Endodermal cell (in vitro differentiated cells): ENCODE measurements at regions not wholly inside any gene's neighbourhood (a gene's known extent, or its start where the extent isn't known, plus 50 kb on each side); places are given as distances from the start of the nearest gene placed in this dataset.

Experiments
- DNase-seq: peaks from one replicate; pipeline ENCODE4 v3.0.0-alpha.2; 2017
- H3K27ac ChIP-seq: 2 replicates; pipeline ENCODE4 v1.5.1; 2013; ENCODE audit warnings: mild to moderate bottlenecking, low read depth, low read length, moderate library complexity
- H3K27me3 ChIP-seq: 2 replicates; pipeline ENCODE4 v1.6.1; 2013; ENCODE audit warnings: mild to moderate bottlenecking, low read length, moderate library complexity; ENCODE audit not compliant: insufficient read depth, control insufficient read depth, poor library complexity, severe bottlenecking
- H3K36me3 ChIP-seq: 2 replicates; pipeline ENCODE4 v1.7.0; 2013; ENCODE audit warnings: mild to moderate bottlenecking, low read length, moderate library complexity; ENCODE audit not compliant: control insufficient read depth, insufficient read depth
- H3K4me1 ChIP-seq: one replicate; pipeline ENCODE4 v1.7.0; 2013; ENCODE audit warnings: low read length; ENCODE audit not compliant: control insufficient read depth, insufficient read depth
- H3K4me3 ChIP-seq: 2 replicates; pipeline ENCODE4 v1.5.1; 2013; ENCODE audit warnings: mild to moderate bottlenecking, low read length, moderate library complexity
- H3K9ac ChIP-seq: 2 replicates; pipeline ENCODE4 v1.6.1; 2013; ENCODE audit warnings: mild to moderate bottlenecking, low read length, moderate library complexity; ENCODE audit not compliant: poor library complexity, severe bottlenecking; ENCODE audit errors: extremely low read depth
- H3K9me3 ChIP-seq: 2 replicates; pipeline ENCODE4 v1.6.1; 2013; ENCODE audit warnings: mild to moderate bottlenecking, low read length, moderate library complexity; ENCODE audit not compliant: control insufficient read depth
- H3K27ac Mint-ChIP-seq: 2 replicates; pipeline ENCODE4 v1.8.0; 2020; ENCODE audit warnings: mixed read lengths
- H3K27me3 Mint-ChIP-seq: 2 replicates; pipeline ENCODE4 v1.8.0; 2021; ENCODE audit warnings: mild to moderate bottlenecking, mixed read lengths; ENCODE audit not compliant: insufficient read depth
- H3K36me3 Mint-ChIP-seq: 2 replicates; pipeline ENCODE4 v1.8.0; 2020; ENCODE audit warnings: low read depth, mixed read lengths
- H3K4me1 Mint-ChIP-seq: 2 replicates; pipeline ENCODE4 v1.8.0; 2020; ENCODE audit warnings: mixed read lengths
- H3K4me3 Mint-ChIP-seq: 2 replicates; pipeline ENCODE4 v1.8.0; 2020; ENCODE audit warnings: mild to moderate bottlenecking, moderate library complexity, mixed read lengths
- H3K9me3 Mint-ChIP-seq: 2 replicates; pipeline ENCODE4 v1.8.0; 2020; ENCODE audit warnings: mild to moderate bottlenecking, mixed read lengths
- CTCF ChIP-seq: fragments of 200-600 bp; sonication (generic); conservative IDR thresholded peaks from 2 replicates; pipeline ENCODE4 v1.5.0; 2021; ENCODE audit warnings: antibody characterized with exemption, mild to moderate bottlenecking
- WGBS, 2 experiments: methylation state at CpG; one replicate each; pipeline versions ENCODE4 v1.1.5 to v1.1.7; 2013; ENCODE audit warnings: missing lambda C conversion rate in 2 of 2, mixed read lengths in 1 of 2; ENCODE audit not compliant: insufficient coverage in 1 of 2, insufficient read length in 1 of 2; 5-methylcytosine and 5-hydroxymethylcytosine counted together

- Mint-ChIP-seq H3K27me3 (no peaks in the 10 kb centered on the region), H3K4me1 (no peaks in the 10 kb centered on the region), H3K36me3 (no peaks in the 10 kb centered on the region), H3K4me3 (no peak overlapping the region), H3K9me3 (no peaks in the 10 kb centered on the region), H3K27ac (no peak overlapping the region)
- Histone ChIP-seq H3K4me3 (no peak overlapping the region), H3K36me3 (no peaks in the 10 kb centered on the region), H3K9me3 (no peaks in the 10 kb centered on the region), H3K4me1 (no peaks in the 10 kb centered on the region), H3K27me3 (no peaks in the 10 kb centered on the region), H3K9ac (no peak overlapping the region), H3K27ac (no peak overlapping the region)
- DNase-seq: no peak
- WGBS, 2 experiments: 88 to 90% methylated on average over 2 of the region's 2 CpGs
- no peak for TF ChIP-seq CTCF
Measured at GRCh38 chr11:30788849-30789248, 202.7 kb upstream of the MPPED2 start.

DNA sequence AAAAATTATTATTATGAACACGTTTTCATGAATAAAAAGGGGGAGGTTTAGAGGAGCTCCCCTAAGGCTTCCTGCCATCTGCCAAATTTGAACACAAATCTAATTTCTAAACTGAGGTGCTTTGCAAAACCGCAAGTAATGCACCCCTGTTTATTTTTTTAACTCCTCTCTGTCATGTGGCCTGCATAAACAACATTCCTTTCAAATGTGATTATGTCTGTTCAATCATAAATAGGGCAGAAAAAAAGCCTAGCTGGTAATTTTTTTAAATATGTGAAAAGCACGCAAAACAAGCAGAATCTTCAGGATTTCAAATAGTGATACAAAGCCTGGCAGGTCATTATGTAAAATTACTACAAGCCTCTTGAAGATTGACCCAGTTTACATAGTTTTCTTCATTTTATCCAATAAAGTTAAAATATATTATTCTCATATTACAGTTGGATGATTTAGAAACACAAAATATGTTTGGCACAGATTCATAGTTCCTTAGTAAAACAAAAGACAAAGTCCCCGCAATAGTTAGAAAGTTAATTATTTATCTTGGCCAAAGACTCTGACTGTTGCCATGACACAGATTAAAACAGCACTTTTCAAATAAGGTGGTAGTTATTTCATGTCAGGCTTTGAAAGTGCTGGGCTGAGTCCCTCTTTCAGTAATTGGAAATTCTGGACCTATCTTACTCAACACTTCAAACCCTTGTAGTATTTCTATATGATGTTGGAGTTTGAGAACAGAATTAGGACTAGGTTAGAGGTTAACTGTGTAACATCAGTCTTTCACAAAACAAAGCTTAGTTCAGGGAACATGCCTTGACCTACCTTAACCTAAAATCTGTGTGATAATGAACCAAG is 200.3 kb upstream of the MPPED2 start:
- Histone ChIP-seq H3K9me3 (no peaks in the 10 kb centered on the region), H3K4me1 (no peaks in the 10 kb centered on the region), H3K36me3 (no peaks in the 10 kb centered on the region), H3K27me3 (no peaks in the 10 kb centered on the region), H3K4me3 (no peak overlapping the region), H3K27ac (no peak overlapping the region), H3K9ac (no peak overlapping the region)
- TF ChIP-seq CTCF: no peak
- WGBS, 2 experiments: 91 to 93% methylated on average over 3 to 4 of the region's 4 CpGs
- H3K4me1 Mint-ChIP-seq: no peaks in the 10 kb centered on the region
- H3K27me3 Mint-ChIP-seq: no peaks in the 10 kb centered on the region
- DNase-seq: no peak
- H3K4me3 Mint-ChIP-seq: no peak overlapping the region
- H3K27ac Mint-ChIP-seq: no peak overlapping the region
- no peaks in the 10 kb centered on the region for H3K36me3 Mint-ChIP-seq
- no peaks in the 10 kb centered on the region for H3K9me3 Mint-ChIP-seq

DNA sequence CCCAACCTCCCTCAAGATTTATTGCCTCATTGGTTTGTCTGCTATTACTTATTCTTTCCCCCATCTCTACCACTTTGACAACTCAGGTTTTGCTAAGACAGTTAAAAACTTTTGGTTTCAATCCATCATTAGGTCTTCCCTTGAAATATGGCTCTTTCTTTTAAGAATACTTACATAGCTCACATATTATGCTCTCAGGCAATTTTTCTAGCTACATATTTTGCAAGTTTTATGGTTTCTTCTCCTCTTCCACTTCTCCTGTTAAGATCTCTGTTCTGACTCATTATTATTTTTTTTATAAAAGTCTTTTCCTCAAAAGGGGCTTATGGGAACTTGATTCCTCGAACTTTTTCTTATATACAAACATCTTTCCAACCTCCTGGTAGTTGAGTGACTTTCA is 192.4 kb upstream of the MPPED2 start:
- Histone ChIP-seq H3K9me3 (no peaks in the 10 kb centered on the region), H3K36me3 (no peaks in the 10 kb centered on the region), H3K9ac (no peak overlapping the region), H3K4me1 (no peaks in the 10 kb centered on the region), H3K4me3 (no peak overlapping the region), H3K27me3 (no peaks in the 10 kb centered on the region), H3K27ac (no peak overlapping the region)
- no peak for DNase-seq
- TF ChIP-seq CTCF: no peak
- H3K27ac Mint-ChIP-seq: no peak overlapping the region
- H3K27me3 Mint-ChIP-seq: no peaks in the 10 kb centered on the region
- H3K36me3 Mint-ChIP-seq: no peaks in the 10 kb centered on the region
- 50 to 67% methylated on average over 1 of the region's 1 CpG for WGBS, 2 experiments
- peaks cover 5% of the 10 kb centered on the region for H3K4me1 Mint-ChIP-seq
- no peak overlapping the region for H3K4me3 Mint-ChIP-seq
- no peaks in the 10 kb centered on the region for H3K9me3 Mint-ChIP-seq
